GM19395 (cell line): ENCODE measurements at regions not wholly inside any gene's neighbourhood (a gene's known extent, or its start where the extent isn't known, plus 50 kb on each side); places are given as distances from the start of the nearest gene placed in this dataset.
"Not testable (repeated sequence)": the region's sequence is repeated elsewhere in the genome, so short reads cannot be mapped to it uniquely, and the experiment has no call there.

ENCODE experiments used
- ATAC-seq: cut with Tn5 transposase; IDR thresholded peaks from one replicate; pipeline ENCODE4 v1.9.1; 2021; ENCODE audit warnings: mild to moderate bottlenecking, moderate library complexity; ENCODE audit not compliant: unreplicated experiment

DNA sequence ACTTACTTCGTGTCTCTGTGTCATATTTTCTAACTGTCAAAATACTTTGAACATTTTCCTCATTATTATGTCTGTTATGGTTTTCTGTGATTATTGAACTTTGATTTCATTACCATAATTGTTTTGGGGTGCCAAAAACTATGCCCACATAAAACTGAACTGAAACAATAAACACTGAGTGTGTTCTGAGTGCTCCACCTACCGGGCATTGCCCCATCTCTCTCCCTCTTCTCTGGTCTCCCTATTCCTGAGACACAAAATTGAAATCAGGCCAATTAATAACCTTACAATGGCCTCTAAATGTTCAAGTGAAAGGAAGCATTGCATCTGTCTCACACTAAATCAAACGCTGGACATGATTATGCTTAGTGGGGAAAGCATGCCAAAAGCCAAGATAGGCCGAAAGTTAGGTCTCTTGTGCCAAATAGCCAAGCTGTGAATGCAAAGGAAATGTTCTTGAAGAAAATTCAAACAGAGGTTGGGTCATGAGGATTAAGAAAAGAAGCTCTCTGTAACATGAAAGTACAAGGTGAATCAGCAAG lies 972.3 kb downstream of the PCDH7 start:
- no peak for ATAC-seq

DNA sequence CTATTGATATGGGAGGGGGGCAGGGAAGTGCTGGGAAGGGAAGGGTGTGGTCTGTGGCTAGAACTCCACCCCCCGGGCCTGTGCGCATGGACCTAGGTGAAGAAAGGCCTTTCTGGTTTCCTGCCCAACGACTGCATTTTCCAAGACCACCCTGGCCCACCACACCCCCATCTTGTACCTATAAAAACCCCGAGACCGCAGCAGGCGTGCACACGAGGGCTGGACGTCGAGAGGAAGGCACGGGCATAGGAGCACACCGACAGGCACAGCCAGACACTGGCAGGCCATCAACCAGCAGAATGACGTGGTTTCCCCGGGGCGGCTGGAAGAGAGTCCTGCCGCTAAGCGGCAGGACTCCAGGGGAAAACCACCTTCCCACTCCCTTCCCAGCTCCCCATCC lies 981.1 kb downstream of the PCDH7 start:
- ATAC-seq = no peak

DNA sequence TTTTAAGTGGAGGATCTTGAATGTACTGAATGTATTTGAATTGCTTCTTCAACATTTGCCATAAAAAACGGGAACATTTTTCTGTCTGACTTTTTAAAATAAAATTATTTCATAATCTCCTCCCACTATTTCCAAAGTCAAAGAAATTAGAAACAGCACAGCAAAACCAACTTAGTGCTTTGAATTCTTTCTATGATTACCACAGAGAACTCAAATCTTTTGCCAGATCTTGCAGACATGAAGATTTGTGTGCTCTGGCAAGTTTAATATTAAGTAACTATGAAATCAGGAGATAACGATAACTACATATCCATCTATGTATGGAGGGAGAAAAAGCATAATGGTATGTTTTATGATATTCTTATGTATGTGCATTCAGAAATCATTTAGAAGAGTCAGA lies 982.2 kb downstream of the PCDH7 start:
- no peak for ATAC-seq

DNA sequence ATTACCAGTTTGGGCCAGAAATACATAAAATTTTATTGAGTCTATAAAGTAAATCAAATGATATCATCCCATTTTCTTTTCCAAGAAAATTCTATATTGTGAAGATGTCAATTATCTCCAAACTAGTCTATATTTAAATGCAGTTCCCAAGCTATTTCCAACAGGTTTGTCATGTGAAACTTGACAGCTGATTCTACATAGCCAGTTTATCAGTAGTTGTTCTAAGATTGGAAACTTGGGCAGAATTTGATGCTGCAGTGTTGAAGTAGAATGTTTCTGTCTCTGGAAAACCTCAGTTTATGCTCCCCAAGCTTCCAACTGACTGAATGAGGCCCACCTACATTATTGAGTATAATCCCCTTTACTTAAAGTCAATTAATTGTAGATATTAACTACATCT lies 994.1 kb downstream of the PCDH7 start:
- no peak for ATAC-seq

DNA sequence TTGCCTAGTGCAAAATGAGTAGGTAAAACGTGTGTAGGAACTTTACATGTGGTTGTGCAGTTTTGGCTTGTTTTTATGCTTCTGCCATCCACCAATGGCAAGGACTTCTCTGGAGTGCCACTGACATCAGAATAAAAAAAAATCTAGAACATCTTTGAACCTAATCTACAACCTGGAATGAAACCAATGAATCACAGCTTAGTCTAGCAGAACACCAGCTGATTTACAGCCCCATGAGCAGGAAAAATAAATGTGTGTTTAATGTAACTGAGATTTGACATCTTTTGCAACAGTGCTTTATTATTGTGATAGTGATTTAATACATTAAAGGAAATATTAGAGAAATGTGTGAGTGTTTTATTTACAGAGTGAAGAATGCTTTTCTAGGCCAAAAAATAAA lies 995.1 kb downstream of the PCDH7 start:
- no peak for ATAC-seq

DNA sequence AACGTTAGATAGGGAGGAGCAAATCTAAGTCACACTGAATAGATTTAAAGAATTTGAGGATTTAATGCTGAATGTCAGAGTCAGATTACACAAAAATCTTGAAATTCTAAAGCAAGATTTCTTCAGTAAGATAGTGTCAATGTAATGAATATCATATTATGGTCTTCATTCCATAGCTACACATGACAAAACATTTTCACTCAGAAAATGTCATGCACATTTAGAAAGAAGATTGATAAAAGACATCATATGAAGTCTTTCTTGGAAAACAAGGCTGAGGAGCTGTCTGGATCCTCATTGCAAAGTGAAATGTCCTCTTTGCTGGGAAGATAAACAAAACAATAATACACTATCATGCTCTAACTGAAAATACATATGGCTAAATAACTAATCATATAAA lies 1006.9 kb downstream of the PCDH7 start:
- ATAC-seq = no peak

DNA sequence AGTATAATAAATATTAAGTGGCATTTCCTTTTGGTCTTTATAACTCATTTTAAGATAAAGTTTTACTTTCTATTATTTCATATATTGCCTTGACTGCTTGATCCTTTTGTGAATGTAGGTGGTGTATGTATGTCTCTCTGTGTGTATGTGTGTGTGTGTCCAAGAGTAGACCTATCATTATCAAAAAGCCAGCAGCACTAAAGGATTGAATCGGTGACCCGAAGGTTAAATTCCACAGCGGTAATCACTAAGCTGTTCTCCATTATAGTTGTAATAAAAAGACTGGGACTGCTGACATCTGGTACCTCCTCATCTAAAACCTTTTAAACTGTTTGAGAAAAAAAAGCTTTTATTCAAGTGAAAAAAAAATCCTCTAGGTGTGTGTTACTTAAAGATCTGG lies 1014.8 kb downstream of the PCDH7 start:
- no peak for ATAC-seq

DNA sequence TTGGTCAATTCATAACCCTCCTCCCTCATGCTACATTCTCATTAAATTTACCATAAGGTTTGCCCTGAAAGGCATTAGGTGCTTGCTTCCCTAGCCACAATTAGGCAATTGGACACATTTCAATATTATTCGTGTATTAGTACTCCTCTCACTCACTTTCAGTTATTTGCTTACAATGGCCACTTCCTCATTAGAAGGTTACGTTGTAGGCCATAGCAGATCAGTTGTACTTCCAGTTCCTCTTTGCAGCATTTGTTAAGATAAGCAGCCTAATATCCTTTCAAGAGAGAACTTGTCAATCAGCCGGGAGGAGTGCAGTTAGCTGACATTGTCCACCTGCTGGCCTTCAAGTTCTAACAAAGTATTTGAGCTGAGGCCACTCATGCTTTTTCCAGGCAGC lies 1017.2 kb downstream of the PCDH7 start:
- no peak for ATAC-seq

DNA sequence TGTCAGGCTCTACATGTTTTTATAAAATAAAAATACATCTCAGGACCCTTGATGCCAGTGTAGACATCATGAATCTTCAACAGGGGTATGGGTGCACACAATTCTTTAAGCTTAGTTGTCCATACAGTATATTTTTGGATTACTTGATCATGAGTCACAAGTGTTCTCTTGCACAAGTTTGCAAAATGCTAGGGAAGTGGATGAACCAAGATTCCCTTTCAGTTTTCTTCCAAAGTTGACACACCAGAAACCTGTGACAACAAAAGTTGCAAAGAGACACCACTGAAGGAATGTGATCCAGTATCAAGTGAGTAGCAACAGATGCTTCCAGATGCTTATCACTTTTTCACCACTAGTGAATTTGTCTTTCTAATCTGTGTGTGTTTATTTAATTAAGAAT lies 1021.2 kb downstream of the PCDH7 start:
- ATAC-seq = no peak

DNA sequence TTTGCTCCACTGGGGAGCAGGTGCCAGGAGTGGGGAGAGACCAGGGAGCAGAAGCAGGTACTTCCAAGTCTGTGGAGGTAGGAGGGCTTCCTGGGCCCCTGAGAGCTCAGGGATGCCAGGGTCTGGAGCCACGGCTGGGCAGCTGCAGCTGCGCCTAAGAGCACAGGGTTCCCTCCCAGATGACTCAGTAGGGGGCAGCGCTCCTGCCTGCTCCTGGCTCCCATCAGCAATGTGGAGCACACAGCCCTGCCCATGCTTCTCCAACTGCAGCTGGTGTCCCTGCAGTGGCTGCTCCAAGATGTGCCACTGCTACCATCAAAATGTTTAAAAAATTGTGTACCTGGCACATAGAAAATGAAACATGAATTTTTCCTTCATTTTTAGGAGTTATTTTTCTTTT lies 1028.2 kb downstream of the PCDH7 start:
- ATAC-seq = no peak

DNA sequence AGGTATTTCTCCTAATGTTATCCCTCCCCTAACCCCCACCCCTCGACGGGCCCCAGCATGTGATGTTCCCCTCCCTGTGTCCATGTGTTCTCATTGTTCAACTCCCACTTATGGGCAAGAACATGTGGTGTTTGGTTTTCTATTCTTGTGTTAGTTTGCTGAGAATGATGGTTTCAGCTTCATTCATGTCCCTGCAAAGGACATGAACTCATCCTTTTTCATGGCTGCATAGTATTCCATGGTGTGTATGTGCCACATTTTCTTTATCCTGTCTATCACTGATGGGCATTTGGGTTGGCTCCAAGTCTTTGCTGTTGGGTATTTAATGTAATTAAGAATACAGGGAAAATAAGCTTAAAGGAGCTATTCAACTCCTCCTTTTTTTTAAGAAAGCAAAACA lies 1030.4 kb downstream of the PCDH7 start:
- not testable (repeated sequence) for ATAC-seq

DNA sequence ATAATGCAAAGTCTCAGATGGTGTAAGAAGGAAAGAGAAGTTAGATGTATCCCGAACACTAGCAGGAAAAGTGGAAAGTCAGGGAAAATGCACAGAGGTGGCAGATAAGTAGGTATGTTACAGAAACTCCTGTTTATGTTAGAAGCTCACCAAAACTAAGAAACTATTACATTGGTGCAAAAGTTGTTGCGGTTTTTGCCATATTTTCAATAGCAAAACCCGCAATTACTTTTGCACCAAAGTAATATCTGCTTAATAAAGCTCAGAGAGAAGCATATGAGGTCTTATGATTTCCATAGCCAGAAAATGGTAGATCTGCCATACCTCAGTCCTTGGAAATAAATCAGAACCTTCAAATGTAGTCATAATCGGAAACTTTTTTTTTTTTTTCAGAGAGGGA lies 1035.6 kb downstream of the PCDH7 start:
- no peak for ATAC-seq

DNA sequence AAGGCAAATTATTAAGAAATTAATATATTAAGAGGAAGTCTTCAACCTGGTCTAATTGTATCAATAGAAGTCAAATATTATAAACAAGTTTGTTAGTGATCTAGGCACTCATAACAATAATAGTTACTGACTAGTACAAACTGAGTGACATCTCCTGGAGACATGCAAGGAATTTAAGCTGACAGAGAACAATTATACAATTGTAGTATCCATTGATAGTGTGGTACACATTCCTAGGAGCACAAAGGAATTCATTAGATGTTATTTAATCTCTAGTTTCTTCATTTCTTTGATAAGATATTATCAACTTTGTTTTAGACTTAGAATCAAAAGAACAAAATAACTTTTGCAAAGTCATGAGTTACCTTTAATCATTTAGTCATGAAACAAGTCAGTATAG lies 1048.6 kb downstream of the PCDH7 start:
- no peak for ATAC-seq

DNA sequence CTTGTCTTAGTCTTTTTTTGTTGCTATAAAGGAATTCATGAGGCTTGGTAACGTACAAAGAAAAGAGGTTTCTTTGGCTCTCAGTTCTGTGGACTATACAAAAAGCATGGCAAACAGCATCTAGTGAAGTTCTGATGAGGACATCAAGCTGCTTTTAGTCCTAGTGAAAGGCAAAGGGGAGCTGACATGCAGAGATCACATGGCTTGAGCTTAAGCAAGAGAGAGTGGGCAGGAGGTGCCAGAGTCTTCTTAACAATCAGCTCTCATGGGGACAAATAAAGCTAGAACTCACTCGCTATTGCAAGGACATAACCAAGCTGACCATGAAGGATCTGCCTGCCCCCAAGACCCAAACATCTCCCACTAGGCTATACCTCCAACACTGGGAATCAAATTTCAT lies 1063.1 kb downstream of the PCDH7 start:
- ATAC-seq = no peak

DNA sequence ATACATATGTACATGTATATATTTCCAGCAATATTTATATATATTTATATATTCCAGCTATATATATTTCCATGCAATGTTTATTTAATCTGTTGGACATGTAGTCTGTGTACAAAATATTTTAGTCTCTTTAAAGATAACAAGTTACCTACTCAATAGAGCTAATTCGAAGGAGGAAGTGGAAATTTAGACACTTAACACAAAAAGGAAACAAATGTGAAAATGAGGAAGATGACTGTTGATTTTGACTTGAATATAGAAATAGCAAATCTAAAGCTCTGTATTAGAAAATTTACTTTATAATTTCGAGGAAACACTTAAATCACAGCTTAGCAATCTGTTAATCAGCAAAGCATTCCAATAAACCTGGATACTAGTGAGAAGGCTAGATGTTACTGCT lies 1064.4 kb downstream of the PCDH7 start:
- ATAC-seq = no peak

DNA sequence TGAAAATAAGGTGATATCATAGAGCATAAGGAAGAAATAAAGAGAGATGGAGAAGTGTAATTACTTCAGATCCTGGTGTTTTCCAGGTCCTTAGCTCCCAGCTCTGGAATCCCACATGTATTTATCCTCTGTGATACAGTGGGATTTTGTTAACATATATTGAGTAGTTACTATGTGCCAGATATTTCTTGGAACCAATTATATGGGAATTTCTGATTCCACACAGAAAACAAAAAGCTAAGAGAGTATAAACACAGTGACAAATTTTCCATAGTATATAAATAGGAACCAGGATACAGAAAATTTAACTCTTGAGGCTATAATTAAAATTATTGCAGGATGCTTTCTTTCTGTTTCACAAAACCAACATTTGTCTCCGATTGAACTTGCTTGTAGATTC lies 1067.5 kb downstream of the PCDH7 start:
- no peak for ATAC-seq

DNA sequence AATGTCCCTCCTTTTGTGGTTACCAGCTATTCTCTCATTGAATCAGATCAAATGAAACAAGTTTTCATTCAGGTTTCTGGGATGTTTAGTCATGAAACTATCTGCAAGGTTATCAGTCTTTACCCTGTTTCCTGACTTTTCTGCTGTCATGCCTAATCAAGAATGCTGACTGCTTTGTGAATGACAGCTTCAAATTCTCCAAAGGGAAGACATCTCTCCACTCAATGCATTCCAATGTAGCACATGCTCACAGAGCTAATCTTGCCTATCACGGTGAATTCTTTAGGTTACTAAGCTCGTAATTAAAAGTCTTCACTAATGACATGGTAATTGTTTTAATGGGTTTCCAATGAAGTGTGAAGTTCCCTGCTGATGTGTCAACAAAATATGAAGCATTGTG lies 1068.5 kb downstream of the PCDH7 start:
- no peak for ATAC-seq

DNA sequence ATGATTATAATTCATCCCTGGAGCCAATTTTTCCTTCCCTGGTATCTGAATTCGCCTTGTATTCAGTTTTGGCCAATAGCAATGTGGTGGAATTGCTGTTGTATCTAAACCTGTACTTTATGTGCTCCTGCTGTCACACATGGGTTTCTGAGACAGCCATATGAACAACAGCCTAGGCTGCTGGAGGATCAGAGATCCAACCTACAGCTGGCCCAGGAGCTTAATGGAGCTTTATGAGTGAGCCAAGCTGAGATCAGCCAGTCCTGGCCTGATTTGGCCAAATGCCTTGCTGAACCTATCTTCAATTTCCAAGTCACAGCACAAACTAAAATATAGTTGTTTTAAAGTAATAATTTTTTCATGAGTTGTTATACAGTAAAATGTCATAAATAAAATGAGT lies 1071.5 kb downstream of the PCDH7 start:
- ATAC-seq = no peak

DNA sequence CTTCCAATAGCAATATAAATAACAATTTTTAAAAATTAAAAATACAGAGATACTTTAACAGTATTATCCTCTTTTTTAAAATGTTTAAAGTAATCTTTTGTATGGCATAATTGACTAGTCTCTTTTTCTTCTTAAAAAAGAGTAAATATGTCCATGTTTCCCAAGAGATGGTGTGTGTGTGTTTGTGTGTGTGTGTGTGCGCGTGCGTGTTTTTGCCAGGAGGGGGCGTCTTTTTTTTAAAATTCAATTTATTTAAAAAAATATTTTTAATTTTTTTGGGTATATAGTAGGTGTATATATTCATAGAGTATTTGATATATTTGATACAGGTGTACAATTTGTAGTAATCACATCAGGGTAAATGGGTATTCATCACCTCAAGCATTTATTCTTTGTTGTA lies 1073.7 kb downstream of the PCDH7 start:
- no peak for ATAC-seq

DNA sequence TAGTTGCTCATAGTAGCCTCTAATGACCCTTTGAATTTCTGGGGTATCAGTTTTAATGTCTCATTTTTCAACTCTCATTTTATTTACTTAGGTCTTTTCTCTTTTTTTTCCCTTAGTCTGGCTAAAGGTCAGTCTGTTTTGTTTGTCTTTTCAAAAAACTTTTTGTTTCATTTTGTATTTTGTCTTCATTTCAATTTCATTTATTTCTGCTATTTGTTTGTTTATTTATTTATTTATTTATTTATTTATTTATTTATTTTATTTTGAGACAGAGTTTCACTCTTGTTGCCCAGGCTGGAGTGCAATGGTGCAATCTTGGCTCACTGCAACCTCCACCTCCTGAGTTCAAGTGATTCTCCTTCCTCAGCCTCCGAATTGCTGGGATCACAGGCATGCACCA lies 1076.9 kb downstream of the PCDH7 start:
- not testable (repeated sequence) for ATAC-seq

DNA sequence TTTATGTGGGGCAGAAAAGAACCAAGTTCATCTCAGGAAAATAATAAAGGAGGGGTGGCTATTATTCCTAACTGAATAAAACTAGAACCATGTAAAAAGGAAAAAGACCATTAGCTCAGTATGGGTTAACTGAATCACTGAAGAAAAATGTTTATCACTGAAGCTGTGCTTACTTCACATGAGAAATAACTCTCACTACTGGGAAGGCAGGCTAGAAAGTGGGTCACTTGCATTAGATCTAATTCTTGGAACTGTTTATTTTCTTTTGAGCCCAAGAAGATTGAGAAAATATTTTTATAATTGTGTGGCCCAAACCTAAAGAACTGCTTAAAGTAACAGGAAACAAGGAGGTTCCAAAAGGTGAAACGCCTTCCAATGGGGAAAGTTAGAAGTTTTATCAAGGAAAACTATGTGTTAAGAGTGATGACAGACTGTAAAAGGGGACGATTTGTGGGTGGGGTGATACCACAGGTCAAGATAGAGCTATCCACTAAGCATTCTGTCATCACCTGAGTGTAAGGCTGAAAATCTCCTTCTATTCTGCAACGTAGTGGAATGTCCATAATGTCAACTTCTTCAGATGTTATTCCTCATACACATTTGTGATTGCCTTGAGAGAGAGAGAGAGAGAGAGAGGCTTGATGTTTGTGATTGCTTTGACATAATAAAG lies 1083.5 kb downstream of the PCDH7 start:
- no peak for ATAC-seq

DNA sequence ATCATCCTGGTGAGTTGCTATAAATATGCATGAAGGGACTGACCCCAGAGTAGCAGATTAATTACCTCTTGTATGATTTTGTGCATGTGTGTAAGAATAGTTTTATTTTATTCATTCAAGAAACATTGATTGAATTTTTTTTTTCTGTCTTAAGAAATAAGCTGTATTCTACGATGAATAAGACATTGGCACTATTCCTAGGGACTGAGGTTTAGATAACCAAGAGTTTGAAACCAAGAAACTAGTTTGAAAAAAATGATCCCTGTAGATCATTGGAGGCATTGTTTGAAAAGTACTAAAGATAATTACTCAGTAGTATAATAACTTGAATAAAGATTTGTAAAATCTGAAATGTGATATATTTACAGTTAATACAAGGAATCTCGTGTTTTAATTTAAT lies 1086.9 kb downstream of the PCDH7 start:
- no peak for ATAC-seq

DNA sequence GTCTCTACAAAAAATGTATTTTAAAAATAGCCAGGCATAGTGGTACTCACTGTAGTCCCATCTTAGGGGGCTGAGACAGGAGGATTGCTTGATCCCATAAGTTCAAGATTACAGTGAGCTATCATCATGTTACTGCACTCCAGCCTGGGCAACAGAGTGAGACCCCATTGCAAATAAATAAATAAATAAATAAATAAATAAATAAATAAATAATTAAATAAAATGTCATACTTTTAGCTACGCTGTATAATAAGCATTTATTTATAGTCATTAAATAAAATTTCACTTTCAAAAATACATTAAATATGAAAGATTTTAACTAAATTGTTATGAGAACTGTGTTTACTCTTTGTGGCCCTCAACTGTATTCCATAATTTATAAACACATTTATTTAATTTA lies 1124.2 kb downstream of the PCDH7 start:
- no peak for ATAC-seq
